Activated naive CD8-positive, alpha-beta T cell treated with anti-CD3 and anti-CD28 coated beads, Interleukin-2, amount 50 U/mL, for 16 hours (primary cell): ENCODE measurements at regions not wholly inside any gene's neighbourhood (a gene's known extent, or its start where the extent isn't known, plus 50 kb on each side); places are given as distances from the start of the nearest gene placed in this dataset.

Source experiments
- DNase-seq: peaks from one replicate; pipeline ENCODE4 v3.0.0-alpha.2; 2020; ENCODE audit warnings: low read depth, low spot score

DNA sequence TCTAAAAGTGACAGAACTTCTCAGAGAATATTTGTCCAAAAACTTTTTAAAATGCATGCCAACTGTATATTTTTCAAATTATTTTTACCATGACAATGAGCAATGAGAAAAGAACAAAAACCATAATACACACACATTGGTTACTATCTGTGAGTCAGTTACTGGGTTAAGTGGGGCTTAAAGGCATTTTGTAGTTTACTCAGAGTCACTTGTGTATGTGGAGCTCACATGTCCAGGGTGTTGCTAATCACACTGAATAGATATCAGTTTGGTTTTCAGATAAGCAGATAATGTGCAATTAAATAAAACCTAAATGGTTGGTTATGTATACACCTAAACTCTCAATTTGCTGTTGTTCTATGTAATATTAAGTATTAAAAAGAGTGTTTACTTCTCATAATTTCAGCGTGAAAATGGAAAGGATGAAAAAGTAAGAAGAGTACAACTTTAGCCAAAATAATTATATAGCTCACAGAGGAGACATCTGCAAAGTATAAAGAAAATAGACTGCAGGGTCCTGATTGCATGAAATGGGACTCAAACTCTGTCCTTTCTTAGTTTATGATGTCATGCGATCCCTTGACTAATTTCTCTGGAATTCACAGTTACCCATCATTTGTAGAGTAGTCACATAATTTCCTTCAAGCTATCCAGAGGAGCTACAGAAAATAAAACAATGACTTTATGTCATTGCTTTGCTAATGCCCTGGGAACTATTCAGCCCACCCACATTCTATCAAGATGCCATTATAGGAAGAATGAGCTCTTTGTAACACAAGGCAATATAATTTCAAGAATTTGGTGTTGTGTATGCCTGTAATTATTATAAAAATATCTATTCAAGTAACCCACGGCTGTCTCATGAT, 388.0 kb upstream of the ZNF608 start:
- DNase-seq = no peak

DNA sequence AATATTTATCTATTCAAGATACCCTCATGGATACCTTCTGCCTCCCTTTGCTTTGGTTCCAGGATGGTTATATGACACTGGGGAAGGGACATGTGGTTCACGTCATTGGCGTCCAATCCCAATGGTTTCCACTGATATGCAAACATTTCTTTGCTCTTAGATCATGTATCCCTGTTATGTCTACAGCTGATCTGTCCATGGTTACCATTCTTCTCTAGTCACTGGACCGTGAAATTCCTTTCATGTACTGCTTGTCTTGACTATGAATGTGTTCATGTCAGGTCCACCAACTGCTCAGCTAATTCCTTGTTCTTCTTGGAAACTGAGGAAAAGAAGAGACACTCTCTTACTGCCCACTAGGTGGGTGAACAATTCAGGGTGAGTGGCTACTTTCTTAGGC, 391.1 kb upstream of the ZNF608 start:
- no peak for DNase-seq

DNA sequence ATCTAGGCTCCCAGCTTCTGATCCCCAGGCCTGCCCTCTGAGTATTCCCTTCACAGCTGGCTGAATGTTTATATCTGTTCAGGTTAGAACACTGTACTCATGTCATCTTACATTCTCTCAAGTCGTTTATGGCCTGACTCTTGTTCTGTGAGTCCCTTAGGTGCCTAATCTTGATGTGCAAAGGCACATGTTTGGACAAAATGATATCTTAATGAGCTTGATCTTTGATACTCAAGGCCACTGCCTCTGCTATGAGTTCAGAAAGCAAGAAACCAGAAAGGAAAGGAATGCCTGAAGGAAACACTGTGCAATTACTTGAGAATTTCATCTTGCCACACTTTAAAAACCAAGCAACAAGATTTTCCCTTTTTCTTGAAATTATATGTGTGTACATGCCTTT, 391.8 kb upstream of the ZNF608 start:
- DNase-seq = no peak

DNA sequence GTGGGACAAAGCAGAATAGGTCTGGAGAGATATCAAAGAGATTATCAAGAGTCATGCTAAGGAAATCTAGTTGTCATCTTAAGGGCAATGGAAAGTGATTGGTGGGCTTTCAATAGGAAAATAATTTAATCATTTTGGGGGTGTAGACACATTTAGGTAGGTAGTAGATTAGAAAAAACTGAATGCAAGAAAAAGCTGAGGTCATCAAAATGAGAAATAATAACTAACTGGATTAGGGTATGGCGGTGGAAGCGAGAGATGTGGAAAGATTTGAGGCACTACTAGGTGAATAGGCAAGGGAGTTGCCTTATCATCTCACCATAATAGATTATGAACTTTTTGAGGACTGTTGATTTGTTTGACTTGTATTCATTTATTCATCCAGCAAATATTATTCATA, 393.2 kb upstream of the ZNF608 start:
- DNase-seq = no peak

DNA sequence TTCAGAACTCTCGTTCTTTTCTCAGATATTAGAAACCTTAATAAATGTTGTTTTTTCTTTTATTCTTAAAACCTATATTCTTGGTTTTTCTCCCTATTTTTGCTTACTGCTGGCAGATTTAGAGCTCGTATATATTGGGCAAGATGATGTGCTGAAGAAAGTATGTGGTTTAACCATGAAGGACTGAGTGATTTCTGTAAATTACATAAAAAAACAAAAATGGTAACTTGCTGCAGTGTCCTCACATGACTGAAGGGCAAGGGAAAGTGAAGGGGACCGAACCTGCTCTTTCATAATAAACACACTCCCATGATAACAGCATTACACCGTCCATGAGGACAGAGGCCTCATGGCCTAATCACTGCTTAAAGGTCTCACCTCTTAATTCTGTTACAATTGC, 393.8 kb upstream of the ZNF608 start:
- no peak for DNase-seq

DNA sequence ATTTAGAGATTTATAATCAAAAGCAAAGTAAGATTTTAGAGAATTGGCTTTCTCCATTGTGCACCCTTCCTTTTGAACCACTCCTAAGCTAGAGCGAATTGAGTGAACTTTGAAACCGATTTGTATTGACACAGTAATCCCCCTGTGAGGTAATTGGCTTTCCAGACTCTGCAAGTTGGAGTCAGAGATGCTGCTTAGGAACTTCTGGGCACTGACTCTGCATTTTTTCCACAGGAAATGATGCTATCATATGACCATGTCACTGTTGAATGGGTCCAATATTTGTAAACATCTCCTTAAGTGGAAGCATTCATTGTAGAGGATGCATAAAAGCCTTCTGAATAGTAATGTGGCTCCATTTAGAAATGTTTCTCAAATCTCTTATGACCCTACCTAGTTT, 394.4 kb upstream of the ZNF608 start:
- no peak for DNase-seq

DNA sequence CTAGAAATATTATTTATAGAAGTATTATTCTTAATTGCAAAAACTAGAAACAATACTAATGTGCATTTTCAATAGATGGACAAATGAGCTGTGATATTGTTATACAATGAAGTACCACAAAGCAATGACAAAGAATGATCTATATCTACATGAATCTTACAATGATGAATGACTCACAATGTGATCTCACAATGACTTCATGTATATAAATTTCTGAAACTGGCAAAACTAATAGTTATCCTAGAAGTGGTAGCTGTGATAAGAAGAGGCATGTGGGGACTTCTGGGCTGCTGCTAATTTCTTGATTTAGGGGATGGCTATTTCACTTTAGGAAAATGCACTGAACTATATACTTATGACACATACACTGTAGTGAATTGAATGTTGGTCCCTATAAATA, 396.0 kb upstream of the ZNF608 start:
- no peak for DNase-seq

DNA sequence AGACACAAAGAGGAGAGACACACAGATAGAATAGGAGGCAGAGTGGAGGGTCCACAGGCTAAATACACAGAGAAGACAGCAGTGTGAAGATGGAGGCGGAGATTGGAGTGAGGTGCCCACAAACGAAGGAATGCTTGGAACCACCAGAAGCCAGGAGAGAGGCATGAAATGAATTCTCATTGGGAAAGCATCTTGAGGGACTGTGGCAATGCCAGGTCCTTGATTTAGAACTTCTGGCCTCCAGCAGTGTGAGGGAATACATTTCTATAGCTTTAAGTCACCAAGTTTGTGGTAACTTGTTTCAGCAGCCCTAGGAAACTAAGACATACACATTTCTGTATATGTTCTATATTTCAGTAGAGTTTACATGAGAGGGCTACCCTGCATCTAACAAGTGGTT, 396.6 kb upstream of the ZNF608 start:
- no peak for DNase-seq

DNA sequence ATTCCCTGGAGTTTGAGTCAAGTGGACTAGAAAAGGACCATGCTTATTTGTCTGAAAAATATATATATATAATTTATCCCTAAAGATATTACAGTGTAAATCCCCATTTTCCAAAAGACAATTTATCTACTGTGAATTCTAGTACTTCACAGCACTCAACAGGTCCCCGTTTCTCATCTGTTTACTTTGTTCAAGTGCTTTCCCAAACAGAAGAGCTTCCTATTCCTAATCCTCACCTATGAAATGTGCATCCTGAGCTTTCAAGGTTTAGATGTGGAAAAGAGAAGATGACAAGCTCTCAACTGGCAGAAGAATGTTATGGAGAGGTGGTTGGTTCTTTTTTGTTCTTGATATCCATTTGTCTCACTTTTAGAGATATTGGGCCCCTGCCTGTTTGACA, 401.6 kb upstream of the ZNF608 start:
- no peak for DNase-seq

DNA sequence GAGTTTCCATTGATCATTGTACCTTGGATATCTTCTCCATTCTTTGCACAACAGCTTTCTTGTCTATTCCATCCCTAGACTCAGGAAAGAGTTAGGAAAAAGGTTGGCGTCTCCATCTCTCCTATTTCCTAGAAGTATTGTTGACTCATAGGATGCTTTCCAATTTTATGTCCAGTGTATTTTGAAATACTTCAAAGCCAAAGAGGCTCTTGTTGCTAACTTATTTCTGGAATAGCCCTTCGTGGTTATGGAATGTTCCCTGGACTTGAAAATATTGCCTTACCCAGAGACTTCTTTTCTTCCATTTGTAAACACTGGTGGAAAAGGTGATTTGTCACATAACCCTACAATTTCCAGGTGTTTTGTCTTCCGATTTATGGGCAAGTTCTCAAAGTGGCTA, 402.3 kb upstream of the ZNF608 start:
- DNase-seq = no peak

DNA sequence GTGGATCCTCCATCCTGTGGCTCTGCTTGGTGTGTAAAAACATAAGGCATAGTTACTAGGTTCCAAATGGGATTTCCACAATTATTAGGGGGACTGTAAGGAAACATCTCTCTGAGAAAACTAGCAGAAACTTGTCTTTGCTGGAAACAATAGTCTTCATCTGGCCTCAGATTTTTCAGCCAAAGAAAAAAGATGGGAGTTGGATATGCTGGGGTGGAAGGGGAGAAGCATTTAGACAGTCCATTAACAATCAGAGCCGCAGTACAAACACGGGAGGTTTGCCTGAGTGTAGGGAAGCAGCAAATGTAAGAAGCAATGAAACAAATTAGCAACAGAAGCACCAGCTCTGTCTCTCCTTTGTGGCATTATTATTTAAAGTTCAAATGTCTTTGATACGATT, 402.7 kb upstream of the ZNF608 start:
- no peak for DNase-seq

DNA sequence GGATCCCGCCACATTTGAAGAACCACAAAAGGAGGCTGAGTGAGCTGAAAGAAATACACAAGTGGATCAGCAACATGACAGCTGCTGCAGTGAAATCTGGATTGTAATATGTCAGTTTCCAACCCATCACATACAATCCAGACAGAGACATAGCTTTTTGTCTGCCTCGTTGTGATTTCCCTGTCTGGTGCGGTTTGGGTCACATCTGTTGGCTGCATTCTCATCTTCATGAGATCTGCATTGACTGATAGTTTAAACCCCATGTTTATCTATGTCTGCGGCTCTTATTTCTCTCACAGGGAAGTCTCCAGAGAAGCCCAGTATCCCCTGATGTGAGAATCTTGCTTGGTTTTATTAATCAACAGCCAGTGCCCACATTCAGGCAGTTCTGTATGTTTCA, 403.1 kb upstream of the ZNF608 start:
- DNase-seq = no peak

DNA sequence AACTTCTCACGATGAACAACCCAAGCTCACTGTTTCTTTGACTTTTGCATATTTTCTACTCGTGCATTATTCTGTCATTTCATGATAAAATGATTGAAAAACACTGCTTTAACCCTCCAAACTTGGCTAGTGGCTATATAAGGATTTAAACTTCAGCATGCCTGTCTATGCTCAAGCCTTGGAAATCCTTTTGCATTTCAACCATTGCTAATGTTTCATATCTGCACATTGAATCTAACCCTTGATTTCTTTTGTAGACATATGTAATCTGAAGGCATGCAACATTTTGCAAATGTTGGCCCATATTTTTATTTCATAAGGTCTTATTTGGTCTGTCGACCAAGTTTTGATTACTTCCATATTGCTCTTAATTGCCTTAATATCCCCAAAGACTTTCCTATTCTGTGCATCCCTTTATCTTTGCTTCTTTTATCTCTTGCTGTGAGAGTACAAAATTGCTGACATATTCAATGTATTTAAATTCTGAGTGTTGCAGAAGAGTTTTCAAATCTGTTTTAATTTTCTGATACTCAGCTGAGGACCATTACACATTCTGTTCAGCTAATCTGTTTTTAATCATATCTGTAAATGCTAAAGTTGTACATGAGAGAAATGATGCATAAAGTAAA, 403.7 kb upstream of the ZNF608 start:
- DNase-seq = no peak

DNA sequence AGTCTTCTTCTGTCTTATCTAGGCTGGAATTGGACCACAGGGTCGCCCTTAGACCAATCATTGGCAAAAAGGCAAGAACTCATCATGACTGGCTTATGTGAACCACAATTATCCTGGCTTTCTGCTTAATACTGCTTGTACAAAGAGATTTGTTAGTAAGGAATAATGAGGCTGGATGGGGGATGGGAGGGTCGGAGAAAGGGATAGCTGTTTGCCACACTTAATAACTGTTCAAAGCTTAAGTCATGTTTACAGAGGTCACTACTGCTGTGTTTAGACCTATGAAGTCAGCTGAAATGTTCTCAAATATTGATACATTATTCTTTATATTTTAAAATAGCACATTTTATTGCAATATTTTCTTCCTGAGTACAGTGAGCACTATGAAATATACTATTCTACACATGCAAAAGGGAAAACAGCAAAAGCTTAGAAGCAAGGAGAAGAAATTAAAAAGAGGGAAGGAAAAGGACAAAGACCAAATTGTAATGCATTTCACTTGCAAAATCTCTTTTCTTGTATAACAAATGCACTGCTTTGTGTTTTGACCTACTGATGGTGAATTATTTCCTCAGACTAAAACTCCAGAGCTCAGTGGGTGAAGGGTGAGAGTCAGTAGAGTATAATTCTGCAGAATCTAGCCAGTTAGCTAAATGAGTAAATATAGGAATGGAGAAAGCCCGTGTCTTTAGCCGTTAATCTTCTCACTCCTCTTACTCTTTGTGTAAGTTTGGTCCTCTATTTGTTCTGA, 404.9 kb upstream of the ZNF608 start:
- no peak for DNase-seq

DNA sequence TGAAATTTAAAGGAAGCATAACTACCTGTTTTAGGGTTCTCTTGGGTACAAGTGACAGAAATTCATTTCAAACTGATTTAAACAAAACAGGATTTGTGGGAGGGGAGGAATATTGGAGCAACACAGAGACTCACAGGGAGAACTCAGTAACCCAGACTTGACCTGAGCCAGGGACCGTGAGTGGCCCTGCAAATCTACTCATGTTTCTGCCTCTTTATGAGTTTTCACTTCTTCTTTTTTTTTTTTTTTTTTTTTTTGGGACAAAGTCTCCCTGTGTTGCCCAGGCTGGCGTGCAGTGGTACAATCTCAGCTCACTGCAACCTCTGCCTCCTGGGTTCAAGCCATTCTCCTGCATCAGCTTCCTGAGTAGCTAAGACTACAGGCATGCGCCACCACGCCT, 405.6 kb upstream of the ZNF608 start:
- DNase-seq = no peak

DNA sequence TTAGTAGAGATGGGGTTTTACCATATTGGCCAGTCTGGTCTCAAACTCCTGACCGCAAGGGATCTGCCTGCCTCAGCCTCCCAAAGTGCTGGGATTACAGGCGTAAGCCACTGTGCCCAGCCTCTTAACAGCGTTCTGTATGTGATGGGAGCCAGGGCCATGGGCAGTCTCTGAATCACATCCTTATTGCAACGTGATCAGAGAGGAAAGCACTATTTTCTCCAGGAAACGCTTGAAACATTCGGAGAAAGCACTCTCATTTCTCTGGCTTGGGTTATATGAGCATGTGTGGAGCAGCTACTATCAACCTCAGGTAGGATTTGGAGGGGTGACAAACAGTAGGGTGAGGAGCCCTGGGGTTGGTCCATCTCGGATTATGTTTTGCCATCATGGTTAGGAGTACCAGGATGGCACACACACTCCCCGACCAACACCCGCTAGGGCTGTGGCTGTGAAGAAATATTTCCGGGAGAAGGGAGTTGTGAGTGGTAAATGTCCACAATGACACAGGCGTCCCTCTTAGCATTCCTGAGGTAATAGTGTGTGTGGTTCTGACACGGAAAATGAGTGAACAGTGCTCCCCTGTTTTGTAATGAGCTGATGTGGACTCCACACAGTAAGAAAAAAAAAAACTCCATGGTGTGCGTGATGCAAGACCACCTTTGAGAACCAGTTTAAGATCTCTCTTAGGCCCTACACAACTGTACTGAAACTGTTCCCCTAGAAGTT, 406.2 kb upstream of the ZNF608 start:
- no peak for DNase-seq

DNA sequence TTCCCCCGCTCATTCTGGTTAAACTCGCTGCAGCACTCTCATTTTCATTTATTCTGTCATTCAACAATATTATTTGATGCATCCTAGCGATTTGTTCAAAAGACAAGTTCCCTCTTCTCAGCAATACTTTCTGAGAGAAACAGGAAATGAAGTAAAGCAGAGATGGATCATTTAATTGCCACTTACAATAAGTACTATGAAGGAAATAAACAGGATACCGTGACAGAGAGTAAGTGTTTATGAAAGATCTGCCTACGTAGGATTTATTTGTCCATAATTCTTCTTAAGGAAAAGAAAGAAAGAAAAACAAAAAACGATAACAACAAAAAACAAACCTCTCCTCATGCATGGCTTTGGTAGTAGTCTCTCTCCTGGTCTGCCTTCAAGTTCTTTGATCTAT, 406.8 kb upstream of the ZNF608 start:
- DNase-seq = no peak

DNA sequence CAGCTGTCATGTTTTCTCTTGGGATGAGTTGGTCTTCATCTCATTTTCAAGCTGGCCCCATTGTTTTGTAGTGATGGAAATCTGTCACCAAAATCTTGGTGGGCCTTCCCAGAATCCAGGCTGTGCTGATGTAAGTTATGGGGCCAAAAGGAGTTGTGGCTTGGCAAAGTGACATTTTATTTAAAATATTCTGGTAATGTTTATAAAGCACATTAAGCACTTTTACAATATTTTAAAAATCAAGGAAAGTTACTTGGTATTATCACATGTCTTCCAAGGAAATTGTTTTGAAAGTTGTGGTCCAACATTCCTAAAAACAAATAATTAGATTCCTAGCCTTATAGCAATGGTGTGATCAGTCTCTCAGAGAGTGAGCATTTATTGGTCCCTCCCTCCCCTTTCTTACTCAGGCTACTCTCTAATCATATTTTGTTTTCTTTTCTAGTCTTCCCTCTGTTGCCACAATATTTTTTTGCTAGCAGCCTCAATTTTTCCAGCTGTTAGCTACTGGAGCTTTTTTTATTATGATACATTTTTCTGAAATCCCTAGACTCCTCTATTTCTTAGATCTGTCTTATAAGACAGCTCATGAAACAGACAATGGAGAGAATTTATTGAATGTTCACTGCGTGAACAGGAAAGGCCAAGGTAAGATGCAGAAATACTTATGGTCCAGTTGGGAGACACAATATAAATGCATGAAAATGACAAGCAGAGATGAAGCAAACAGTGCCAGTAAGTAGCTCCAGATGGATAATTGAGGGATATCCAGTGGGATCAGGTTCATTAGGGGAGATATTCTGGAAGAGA, 408.1 kb upstream of the ZNF608 start:
- no peak for DNase-seq

DNA sequence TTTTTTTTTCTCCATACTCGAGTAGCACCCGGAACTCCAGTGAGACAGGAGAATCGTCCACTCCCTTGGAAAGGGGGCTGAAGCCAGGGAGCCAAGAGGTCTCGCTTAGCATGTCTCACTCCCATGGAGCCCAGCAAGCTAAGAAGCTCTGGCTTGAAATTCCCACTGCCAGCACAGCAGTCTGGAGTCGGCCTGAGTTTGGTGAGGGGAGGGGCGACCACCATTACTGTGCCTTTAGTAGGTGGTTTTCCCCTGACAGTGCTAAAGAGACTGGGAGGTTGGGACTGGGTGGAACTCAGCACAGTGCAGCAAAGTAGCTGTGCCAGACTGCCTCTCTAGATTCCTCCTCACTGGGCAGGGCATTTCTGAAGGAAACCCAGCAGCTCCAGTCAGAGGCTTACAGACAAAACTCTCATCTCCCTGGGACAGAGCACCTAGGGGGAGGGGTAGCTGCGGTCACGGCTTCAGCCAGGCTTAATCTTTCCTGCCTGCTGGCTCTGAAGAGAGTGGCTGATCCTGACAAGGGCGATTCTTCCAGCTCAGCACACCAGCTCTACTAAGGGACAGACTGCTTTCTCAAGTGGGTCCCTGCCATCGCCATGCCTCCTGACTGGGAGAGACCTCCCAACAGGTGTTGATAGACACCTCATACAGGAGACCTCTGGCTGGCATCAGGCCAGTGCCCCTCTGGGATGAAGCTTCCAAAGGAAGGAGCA, 414.5 kb upstream of the ZNF608 start:
- no peak for DNase-seq

DNA sequence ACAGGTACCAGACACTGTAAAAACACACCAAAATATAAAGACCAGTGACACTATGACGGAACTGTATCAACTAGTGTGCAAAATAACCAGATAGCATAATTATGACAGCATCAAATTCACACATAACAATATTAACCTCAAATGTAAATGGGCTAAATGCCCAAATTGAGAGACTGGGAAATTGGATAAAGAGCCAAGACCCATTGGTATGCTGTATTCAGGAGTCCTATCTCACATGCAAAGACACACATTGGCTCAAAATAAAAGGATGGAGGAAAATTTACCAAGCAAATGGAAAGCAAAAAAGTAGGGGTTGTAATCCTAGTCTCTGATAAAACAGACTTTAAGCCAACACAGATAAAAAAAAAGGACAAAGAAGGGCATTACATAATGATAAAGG, 416.3 kb upstream of the ZNF608 start:
- DNase-seq = no peak

DNA sequence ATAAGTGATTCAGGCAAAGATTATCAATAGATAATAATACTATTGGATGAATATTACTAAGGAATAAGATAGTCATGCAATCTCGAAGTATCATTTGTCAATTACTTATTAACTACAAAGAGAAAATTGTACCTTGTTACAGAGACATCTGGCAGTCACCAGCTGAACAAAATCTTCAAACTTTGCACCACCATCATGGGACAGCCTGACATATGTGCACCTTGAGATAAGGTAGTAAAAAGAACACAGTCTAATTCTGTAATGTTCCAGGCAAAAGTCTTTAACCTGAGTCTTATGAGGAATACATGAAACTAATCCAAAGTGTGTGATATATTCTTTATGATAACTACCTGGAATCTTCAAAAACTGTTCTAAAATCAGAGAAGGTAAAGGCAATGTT, 423.0 kb upstream of the ZNF608 start:
- DNase-seq = no peak
